Gastroesophageal sphincter (tissue), 4 donors: ENCODE measurements at regions not wholly inside any gene's neighbourhood (a gene's known extent, or its start where the extent isn't known, plus 50 kb on each side); places are given as distances from the start of the nearest gene placed in this dataset.
"Not testable (repeated sequence)": the region's sequence is repeated elsewhere in the genome, so short reads cannot be mapped to it uniquely, and the experiment has no call there.

Experiments used
- ATAC-seq: fragments of 150-250 bp; one replicate; pipeline ENCODE4 v1.9.1; 2016; ENCODE audit warnings: mild to moderate bottlenecking, moderate library complexity
- H3K27ac ChIP-seq, 4 donors: fragments of 200-600 bp; sonication (generic) in 3 of 4; 1 replicate in 3 of 4; 2 replicates in 1 of 4; pipeline ENCODE4 v1.5.1; 2016 to 2019
- H3K27me3 ChIP-seq: fragments of 200-600 bp; sonication (generic); one replicate; pipeline ENCODE4 v1.5.1; 2019
- H3K36me3 ChIP-seq, 2 donors: fragments of 200-600 bp; sonication (generic); one replicate each; pipeline ENCODE4 v1.5.1; 2019; ENCODE audit warnings: control low read depth in 1 of 2
- H3K4me1 ChIP-seq, 3 donors: fragments of 200-600 bp; sonication (generic); 1 replicate in 2 of 3; 2 replicates in 1 of 3; pipeline ENCODE4 v1.5.1; 2016 to 2019; ENCODE audit warnings: control low read depth in 2 of 3
- H3K4me3 ChIP-seq, 2 donors: fragments of 200-600 bp; sonication (generic); one replicate each; pipeline ENCODE4 v1.5.1; 2019; ENCODE audit warnings: mild to moderate bottlenecking in 1 of 2, moderate library complexity in 1 of 2
- H3K9me3 ChIP-seq, 3 donors: fragments of 200-600 bp; sonication (generic); one replicate each; pipeline ENCODE4 v1.5.1; 2017 to 2019; ENCODE audit warnings: control low read depth in 2 of 3
- CTCF ChIP-seq, 4 experiments: fragments of 200-600 bp in 2 of 4; fragments of 450-650 bp in 2 of 4; sonication (generic) in 1 of 4; IDR thresholded peaks; one replicate each; pipeline ENCODE4 v1.5.1; 2017 to 2019; ENCODE audit warnings: antibody characterized with exemption in 4 of 4, mild to moderate bottlenecking in 2 of 4, moderate library complexity in 2 of 4
- EP300 ChIP-seq: sonication (generic); formaldehyde crosslinking; IDR thresholded peaks from one replicate; pipeline ENCODE4 v1.6.1; 2017; ENCODE audit warnings: antibody characterized with exemption, mild to moderate bottlenecking
- POLR2A ChIP-seq, 2 donors: fragments of 450-650 bp; IDR thresholded peaks; one replicate each; pipeline ENCODE4 v1.6.1; 2017; ENCODE audit warnings: antibody characterized with exemption in 2 of 2, mild to moderate bottlenecking in 2 of 2, moderate library complexity in 1 of 2
- POLR2AphosphoS5 ChIP-seq: sonication (generic); formaldehyde crosslinking; IDR thresholded peaks from one replicate; pipeline ENCODE4 v1.6.1; 2017; ENCODE audit warnings: antibody characterized with exemption
- whole genome bisulfite sequencing, 2 donors: methylation state at CpG; one replicate each; pipeline ENCODE4 v1.1.5; 2018; ENCODE audit warnings: low coverage in 1 of 2; 5-methylcytosine and 5-hydroxymethylcytosine counted together

- H3K27ac ChIP-seq, result no peak overlapping the region
- ATAC-seq, result no peak
- TF ChIP-seq POLR2A (IDR thresholded peaks at IDR 0.05) (no peak), POLR2AphosphoS5 (no peak), CTCF (IDR thresholded peaks at IDR 0.05) (no peak), EP300 (no peak)
Measured at GRCh38 chr2:22153931-22154613, 1030.3 kb downstream of the TDRD15 start.

DNA sequence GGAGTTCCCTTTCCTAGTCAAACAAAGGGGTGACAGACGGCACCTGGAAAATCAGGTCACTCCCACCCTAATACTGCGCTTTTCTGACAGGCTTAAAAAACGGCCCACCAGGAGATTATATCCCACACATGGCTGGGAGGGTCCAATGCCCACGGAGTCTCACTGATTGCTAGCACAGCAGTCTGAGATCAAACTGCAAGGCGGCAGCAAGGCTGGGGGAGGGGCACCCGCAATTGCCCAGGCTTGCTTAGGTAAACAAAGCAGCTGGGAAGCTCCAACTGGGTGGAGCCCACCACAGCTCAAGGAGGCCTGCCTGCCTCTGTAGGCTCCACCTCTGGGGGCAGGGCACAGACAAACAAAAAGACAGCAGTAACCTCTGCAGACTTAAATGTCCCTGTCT lies 1032.9 kb downstream of the TDRD15 start:
- H3K9me3 ChIP-seq, H3K27me3 ChIP-seq, H3K4me3 ChIP-seq, H3K27ac ChIP-seq, H3K4me1 ChIP-seq, ATAC-seq, H3K36me3 ChIP-seq: not testable (repeated sequence)
- 80 to 95% methylated on average over 1 to 3 of the region's 6 CpGs for WGBS, 2 donors

More at GRCh38 chr2:22153931-22154613, 1030.3 kb downstream of the TDRD15 start:
- no peaks in the 10 kb centered on the region for H3K4me1 ChIP-seq
- no peak overlapping the region for H3K4me3 ChIP-seq
- H3K9me3 ChIP-seq, result no peaks in the 10 kb centered on the region
- H3K36me3 ChIP-seq, result no peaks in the 10 kb centered on the region
- 35 to 71% methylated on average over 1 to 2 of the region's 2 CpGs for WGBS, 2 donors
- H3K27me3 ChIP-seq, result no peaks in the 10 kb centered on the region

- WGBS, 2 donors, result 82 to 86% methylated on average over 1 to 2 of the region's 4 CpGs
- H3K4me3 ChIP-seq, result no peak overlapping the region
- no peaks in the 10 kb centered on the region for H3K36me3 ChIP-seq
- no peak for ATAC-seq
- peaks cover 0 to 20% (median 0%) of the 10 kb centered on the region in 3 donors for H3K9me3 ChIP-seq
- TF ChIP-seq POLR2AphosphoS5 (no peak), POLR2A (IDR thresholded peaks at IDR 0.05) (no peak), CTCF (IDR thresholded peaks at IDR 0.05) (no peak), EP300 (no peak)
- no peaks in the 10 kb centered on the region for H3K27me3 ChIP-seq
- no peak overlapping the region for H3K27ac ChIP-seq
- H3K4me1 ChIP-seq, result no peaks in the 10 kb centered on the region
Measured at GRCh38 chr2:22167256-22167655, 1043.5 kb downstream of the TDRD15 start.

- no peaks in the 10 kb centered on the region for H3K27me3 ChIP-seq
- TF ChIP-seq CTCF (IDR thresholded peaks at IDR 0.05) (no peak), POLR2A (IDR thresholded peaks at IDR 0.05) (no peak), POLR2AphosphoS5 (no peak), EP300 (no peak)
- WGBS, 2 donors, result 76 to 90% methylated on average over 3 of the region's 3 CpGs
- H3K4me3 ChIP-seq, result no peak overlapping the region
- peaks cover 0 to 7% (median 0%) of the 10 kb centered on the region in 3 donors for H3K9me3 ChIP-seq
- ATAC-seq, result no peak
- no peaks in the 10 kb centered on the region for H3K4me1 ChIP-seq
- H3K36me3 ChIP-seq, result no peaks in the 10 kb centered on the region
- no peak overlapping the region for H3K27ac ChIP-seq
Measured at GRCh38 chr2:22175003-22175402, 1051.2 kb downstream of the TDRD15 start.

GRCh38 chr2:22185251-22185650 lies 1061.5 kb downstream of the TDRD15 start:
- ATAC-seq, result no peak
- Histone ChIP-seq H3K27me3 (no peaks in the 10 kb centered on the region), H3K4me1 (no peaks in the 10 kb centered on the region), H3K27ac (no peak overlapping the region), H3K36me3 (no peaks in the 10 kb centered on the region), H3K4me3 (no peak overlapping the region), H3K9me3 (no peaks in the 10 kb centered on the region)
- WGBS, 2 donors, result 72 to 80% methylated on average over 2 of the region's 2 CpGs
- TF ChIP-seq EP300, result no peak
- TF ChIP-seq POLR2A (IDR thresholded peaks at IDR 0.05), result no peak
- TF ChIP-seq POLR2AphosphoS5, result no peak
- TF ChIP-seq CTCF (IDR thresholded peaks at IDR 0.05), result no peak

- not testable (repeated sequence) for H3K36me3 ChIP-seq, ATAC-seq, H3K27ac ChIP-seq, H3K27me3 ChIP-seq, H3K4me1 ChIP-seq, H3K4me3 ChIP-seq, H3K9me3 ChIP-seq
- WGBS, 2 donors, result no CpG with 5 or more reads among the region's 38 CpGs
Measured at GRCh38 chr2:22186261-22186828, 1062.6 kb downstream of the TDRD15 start.
